ENCODE measurements at regions not wholly inside any gene's neighbourhood (a gene's known extent, or its start where the extent isn't known, plus 50 kb on each side); places are given as distances from the start of the nearest gene placed in this dataset.

DNA sequence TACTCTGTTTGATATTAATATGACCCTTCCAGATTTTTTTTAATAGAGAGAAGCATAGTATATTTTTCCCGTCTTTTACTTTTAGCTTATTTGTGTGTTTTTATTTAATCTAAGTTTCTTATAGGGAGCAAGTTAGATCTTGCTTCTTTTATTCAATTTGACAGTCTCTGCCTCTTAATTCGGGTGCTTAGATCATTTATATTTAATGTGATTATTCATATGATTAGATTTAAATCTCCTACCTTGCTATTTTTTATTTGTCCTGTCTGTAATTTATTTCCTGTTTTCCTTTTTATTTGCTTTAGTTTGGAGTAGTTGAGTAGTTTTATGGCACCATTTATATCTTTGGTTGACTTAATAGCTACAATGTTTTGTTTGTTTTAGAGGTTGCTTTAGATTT is 66.1 kb downstream of the GJD2 start:
- TF ChIP-seq, protein P1, sequence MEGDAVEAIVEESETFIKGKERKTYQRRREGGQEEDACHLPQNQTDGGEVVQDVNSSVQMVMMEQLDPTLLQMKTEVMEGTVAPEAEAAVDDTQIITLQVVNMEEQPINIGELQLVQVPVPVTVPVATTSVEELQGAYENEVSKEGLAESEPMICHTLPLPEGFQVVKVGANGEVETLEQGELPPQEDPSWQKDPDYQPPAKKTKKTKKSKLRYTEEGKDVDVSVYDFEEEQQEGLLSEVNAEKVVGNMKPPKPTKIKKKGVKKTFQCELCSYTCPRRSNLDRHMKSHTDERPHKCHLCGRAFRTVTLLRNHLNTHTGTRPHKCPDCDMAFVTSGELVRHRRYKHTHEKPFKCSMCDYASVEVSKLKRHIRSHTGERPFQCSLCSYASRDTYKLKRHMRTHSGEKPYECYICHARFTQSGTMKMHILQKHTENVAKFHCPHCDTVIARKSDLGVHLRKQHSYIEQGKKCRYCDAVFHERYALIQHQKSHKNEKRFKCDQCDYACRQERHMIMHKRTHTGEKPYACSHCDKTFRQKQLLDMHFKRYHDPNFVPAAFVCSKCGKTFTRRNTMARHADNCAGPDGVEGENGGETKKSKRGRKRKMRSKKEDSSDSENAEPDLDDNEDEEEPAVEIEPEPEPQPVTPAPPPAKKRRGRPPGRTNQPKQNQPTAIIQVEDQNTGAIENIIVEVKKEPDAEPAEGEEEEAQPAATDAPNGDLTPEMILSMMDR (IDR thresholded peaks at IDR 0.05): no peak
- TF ChIP-seq EP300 (IDR thresholded peaks at IDR 0.05): no peak
